NCI-H510A treated with DMSO at 0.1 percent for 48 hours (cell line): ENCODE measurements at regions not wholly inside any gene's neighbourhood (a gene's known extent, or its start where the extent isn't known, plus 50 kb on each side); places are given as distances from the start of the nearest gene placed in this dataset.

Source experiments
- DNase-seq: peaks from one replicate; lab custom pipeline; 2025; lab: John Stamatoyannopoulos, UW

DNA sequence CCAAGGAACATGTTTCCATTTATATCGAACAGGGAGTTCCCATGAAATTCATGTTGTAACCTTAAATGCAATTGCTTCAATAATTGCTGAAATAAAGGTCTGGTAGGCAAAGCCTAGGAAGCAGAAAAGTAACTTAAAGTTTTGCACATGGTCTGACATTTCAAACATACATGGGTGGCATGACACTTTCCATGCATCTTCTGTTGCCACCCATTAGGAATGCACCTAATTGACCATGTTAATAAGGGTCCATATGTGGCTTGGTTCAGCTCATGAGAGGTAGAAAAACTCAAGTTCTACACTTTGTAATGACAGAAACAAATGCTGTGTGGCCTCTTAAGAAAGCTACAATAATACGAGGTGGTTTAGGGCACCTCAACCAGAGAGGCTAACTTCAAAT is 72.0 kb upstream of the GORAB start:
- no peak for DNase-seq

DNA sequence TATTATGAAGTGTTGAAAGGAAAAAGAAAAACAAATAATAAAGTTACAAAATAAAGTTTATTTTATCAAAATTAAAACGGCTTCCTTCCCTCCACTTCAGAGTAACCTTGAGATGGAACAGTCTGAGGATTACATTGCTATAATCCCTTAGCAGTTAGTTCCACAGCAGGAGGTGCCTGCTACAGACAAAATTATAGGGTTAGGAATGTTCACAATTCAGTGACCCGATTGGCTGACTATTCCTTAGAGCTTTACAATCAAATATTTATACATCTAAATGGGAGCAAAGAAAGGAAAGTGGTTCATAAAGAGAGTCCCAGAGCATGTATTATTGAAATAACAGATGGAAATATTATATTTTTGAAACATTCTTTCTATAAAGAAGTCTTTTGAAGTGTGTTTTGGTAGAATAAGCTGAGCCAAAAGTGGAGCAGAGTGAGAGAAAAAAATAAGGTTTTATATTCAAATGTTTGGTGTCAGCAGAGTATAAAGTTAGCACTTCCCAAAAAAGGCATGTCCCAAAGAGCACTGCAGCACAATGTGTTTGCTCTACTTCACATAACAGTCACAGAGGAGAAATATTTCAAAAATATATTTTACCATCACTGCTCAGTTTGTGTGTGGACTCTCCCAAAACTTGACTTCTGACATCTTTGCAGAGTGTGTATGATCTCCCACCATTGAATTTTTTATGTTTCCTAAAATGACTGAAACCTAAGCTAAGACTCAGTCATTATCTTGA is 71.4 kb upstream of the GORAB start:
- no peak for DNase-seq

GRCh38 chr1:170461291-170461747 is 70.6 kb upstream of the GORAB start:
- no peak for DNase-seq

DNA sequence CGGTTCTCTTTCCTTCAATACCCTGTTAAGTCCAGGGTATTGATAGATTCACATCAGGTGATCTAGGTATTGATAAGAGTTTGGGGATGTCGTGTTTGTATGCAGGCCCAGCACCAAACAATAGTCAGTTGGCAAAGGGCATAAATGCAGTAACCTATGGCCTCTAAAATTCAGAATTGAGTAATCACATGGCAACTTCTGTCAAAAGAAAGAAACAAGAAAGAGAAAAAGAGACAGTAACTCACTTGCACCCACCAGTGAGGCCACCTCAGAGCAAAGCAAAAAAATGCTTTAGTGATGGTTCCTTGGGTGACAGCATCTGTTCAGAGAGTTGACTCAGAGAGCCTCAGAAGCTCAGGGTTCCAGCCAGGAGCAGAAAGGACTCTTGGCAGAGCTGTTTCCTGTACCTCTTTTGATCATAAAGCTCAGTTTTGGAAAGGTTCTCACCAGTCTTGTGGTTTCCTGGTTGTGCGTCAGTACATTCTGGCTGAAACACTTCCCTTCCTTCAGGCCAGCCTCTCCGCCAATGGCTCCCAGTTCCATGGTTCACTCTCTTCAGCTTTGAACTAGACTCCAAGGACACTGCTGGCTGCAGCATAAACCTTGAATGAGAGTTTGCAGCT is 70.1 kb upstream of the GORAB start:
- DNase-seq, result no peak

GRCh38 chr1:170470121-170470520 is 61.8 kb upstream of the GORAB start:
- DNase-seq, result no peak

- DNase-seq, result no peak
These were observed 60.4 kb upstream of the GORAB start for GRCh38 chr1:170471398-170472053.

DNA sequence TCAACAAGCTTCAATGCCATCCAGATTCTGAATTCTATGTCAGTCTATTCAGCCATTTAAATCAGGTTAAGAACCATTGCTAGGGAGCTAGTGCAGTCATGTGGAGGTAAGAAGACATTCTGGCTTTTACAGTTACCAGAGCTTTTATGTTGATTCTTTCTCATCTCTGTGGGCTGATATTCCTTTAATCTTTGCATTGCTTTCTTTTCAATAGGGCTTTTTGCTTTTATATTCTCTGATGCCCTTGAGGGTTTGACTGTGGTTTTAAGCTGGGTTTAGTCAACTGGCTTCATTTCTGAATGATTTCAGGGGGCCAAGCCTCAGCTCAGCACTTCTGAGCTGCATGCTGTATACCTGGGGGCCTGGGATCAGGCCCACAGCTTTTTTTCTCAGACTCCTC is 51.0 kb upstream of the GORAB start:
- no peak for DNase-seq
